Muscle layer of duodenum (tissue), 2 donors: ENCODE measurements at regions not wholly inside any gene's neighbourhood (a gene's known extent, or its start where the extent isn't known, plus 50 kb on each side); places are given as distances from the start of the nearest gene placed in this dataset.
A peak's percentile ranks its signal among the peaks of the same experiment; 100 is the strongest.

Experiments
- H3K27ac ChIP-seq: one replicate; pipeline ENCODE4 v1.7.0; 2013; ENCODE audit warnings: mild to moderate bottlenecking, low read length
- H3K27me3 ChIP-seq: one replicate; pipeline ENCODE4 v1.7.0; 2013; ENCODE audit warnings: low read depth, mild to moderate bottlenecking, control low read depth, low read length
- H3K36me3 ChIP-seq, 2 donors: one replicate each; pipeline ENCODE4 v1.7.0; 2013; ENCODE audit warnings: low read length in 2 of 2, control low read depth in 1 of 2, mild to moderate bottlenecking in 1 of 2; ENCODE audit not compliant: insufficient read depth in 2 of 2, control insufficient read depth in 1 of 2
- H3K4me1 ChIP-seq, 2 donors: one replicate each; pipeline ENCODE4 v1.7.0; 2013; ENCODE audit warnings: low read length in 2 of 2, mild to moderate bottlenecking in 2 of 2, control low read depth in 1 of 2, moderate library complexity in 1 of 2; ENCODE audit not compliant: insufficient read depth in 2 of 2, control insufficient read depth in 1 of 2
- H3K4me3 ChIP-seq, 2 donors: one replicate each; pipeline ENCODE4 v1.7.0; 2013; ENCODE audit warnings: low read length in 2 of 2, low read depth in 1 of 2, mild to moderate bottlenecking in 1 of 2
- H3K9me3 ChIP-seq, 2 donors: one replicate each; pipeline ENCODE4 v1.7.0; 2013; ENCODE audit warnings: low read length in 2 of 2, control low read depth in 1 of 2, mild to moderate bottlenecking in 1 of 2; ENCODE audit not compliant: control insufficient read depth in 1 of 2
- donor health status: healthy.

DNA sequence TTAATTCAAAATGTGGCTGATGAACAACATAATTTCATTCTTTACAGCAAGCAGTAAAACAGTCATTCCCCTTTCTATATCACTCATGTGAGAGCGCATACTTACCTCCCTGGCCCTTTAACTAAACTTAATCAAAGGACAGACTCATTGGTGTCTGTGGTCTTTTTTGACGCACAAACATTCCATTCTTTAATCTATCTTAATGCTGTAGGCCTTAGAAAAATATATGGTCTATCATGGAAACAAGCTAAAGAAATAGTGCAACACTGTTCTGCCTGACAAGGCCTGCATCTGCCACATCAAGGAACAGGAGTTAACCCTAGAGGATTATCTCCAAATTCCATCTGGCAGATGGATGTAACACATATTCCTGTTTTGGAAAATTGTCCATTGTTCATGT, 878.1 kb downstream of the NLGN4Y start:
- H3K4me3 ChIP-seq: no peak overlapping the region
- no peaks in the 10 kb centered on the region for H3K4me1 ChIP-seq
- H3K27me3 ChIP-seq: no peaks in the 10 kb centered on the region
- H3K36me3 ChIP-seq: no peaks in the 10 kb centered on the region
- no peak overlapping the region for H3K27ac ChIP-seq
- no peaks in the 10 kb centered on the region for H3K9me3 ChIP-seq

- H3K27me3 ChIP-seq: no peaks in the 10 kb centered on the region
- no peak overlapping the region for H3K27ac ChIP-seq
- H3K9me3 ChIP-seq: no peaks in the 10 kb centered on the region
- H3K36me3 ChIP-seq: no peaks in the 10 kb centered on the region
- no peaks in the 10 kb centered on the region for H3K4me1 ChIP-seq
- no peak overlapping the region for H3K4me3 ChIP-seq
Measured at GRCh38 chrY:15404551-15404950, 880.2 kb downstream of the NLGN4Y start.

- no peaks in the 10 kb centered on the region for H3K9me3 ChIP-seq
- H3K36me3 ChIP-seq: no peaks in the 10 kb centered on the region
- H3K4me1 ChIP-seq: no peaks in the 10 kb centered on the region
- H3K4me3 ChIP-seq: no peak overlapping the region
- H3K27ac ChIP-seq: no peak overlapping the region
- no peaks in the 10 kb centered on the region for H3K27me3 ChIP-seq
Measured at GRCh38 chrY:15415165-15415564, 890.8 kb downstream of the NLGN4Y start.

DNA sequence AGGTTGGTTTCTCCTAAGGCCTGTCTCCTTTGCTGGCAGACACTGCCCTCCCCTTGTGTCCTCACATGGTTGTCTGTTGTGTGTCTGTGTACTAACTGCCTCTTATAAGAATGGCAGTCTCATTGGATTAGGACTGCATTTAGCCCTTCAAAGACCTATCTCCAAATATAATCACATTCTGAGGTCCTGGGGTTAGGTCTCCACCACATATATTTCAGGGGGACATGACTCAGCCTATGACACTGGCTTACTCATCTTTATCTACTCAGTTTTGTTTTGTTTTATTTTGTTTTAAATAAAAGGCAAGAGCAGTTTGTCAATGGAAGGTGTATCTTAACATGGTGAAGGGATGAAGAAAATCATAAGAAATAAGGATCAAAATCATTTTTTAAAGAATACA, 894.3 kb downstream of the NLGN4Y start:
- Histone ChIP-seq H3K27ac (no peak overlapping the region), H3K4me3 (no peak overlapping the region), H3K4me1 (no peaks in the 10 kb centered on the region), H3K36me3 (no peaks in the 10 kb centered on the region), H3K9me3 (no peaks in the 10 kb centered on the region), H3K27me3 (no peaks in the 10 kb centered on the region)

- H3K4me3 ChIP-seq: peak overlapping the region; percentile 60 to 73
- H3K36me3 ChIP-seq: no peaks in the 10 kb centered on the region
- no peaks in the 10 kb centered on the region for H3K9me3 ChIP-seq
- H3K27ac ChIP-seq: peak overlapping the region; percentile 84
- no peaks in the 10 kb centered on the region for H3K27me3 ChIP-seq
- H3K4me1 ChIP-seq: peaks cover 0 to 8% of the 10 kb centered on the region in 2 donors
Measured at GRCh38 chrY:15424665-15425132, 900.4 kb downstream of the NLGN4Y start.

GRCh38 chrY:15440021-15440695, 915.8 kb downstream of the NLGN4Y start:
- no peaks in the 10 kb centered on the region for H3K36me3 ChIP-seq
- H3K27ac ChIP-seq: no peak overlapping the region
- no peak overlapping the region for H3K4me3 ChIP-seq
- no peaks in the 10 kb centered on the region for H3K27me3 ChIP-seq
- no peaks in the 10 kb centered on the region for H3K4me1 ChIP-seq
- no peaks in the 10 kb centered on the region for H3K9me3 ChIP-seq

DNA sequence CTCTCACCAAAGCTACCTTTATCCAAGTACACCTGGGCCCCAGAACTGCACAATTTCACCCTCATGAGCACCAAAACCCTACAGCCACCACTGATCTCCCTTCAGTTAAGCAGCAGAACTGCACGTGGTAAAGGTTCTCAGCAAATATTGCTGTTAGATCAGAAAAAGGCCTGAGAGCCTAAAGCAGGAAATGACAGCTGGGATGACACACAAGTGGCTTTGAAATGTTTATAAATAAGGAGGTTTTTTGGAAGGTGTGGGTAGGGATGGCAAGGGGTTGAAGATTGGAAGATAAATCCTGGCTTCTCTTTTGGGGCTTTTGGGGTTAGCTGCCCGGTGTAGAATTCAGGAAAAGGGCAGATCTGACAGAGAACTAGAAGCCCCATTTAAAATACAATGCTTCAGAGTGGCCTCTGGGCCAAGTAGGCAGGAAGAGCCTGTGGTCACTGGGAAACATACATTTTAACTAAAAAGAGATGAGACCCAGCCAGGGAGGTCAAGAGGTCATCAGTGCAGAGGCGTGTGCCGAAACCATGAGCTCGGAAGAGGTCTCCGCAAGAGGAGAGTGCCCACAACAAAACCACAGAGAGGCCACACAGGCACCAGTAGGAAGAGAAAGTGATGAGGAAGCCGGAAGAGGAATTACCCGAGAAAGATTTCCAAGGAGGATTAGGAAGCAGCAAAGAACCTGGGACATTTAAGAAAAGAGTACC, 916.5 kb downstream of the NLGN4Y start:
- no peaks in the 10 kb centered on the region for H3K27me3 ChIP-seq
- H3K4me3 ChIP-seq: no peak overlapping the region
- no peaks in the 10 kb centered on the region for H3K9me3 ChIP-seq
- H3K27ac ChIP-seq: no peak overlapping the region
- no peaks in the 10 kb centered on the region for H3K36me3 ChIP-seq
- no peaks in the 10 kb centered on the region for H3K4me1 ChIP-seq

- Histone ChIP-seq H3K27ac (no peak overlapping the region), H3K4me3 (no peak overlapping the region), H3K27me3 (no peaks in the 10 kb centered on the region), H3K4me1 (no peaks in the 10 kb centered on the region), H3K36me3 (no peaks in the 10 kb centered on the region), H3K9me3 (no peaks in the 10 kb centered on the region)
Measured at GRCh38 chrY:15441878-15442277, 917.5 kb downstream of the NLGN4Y start.

DNA sequence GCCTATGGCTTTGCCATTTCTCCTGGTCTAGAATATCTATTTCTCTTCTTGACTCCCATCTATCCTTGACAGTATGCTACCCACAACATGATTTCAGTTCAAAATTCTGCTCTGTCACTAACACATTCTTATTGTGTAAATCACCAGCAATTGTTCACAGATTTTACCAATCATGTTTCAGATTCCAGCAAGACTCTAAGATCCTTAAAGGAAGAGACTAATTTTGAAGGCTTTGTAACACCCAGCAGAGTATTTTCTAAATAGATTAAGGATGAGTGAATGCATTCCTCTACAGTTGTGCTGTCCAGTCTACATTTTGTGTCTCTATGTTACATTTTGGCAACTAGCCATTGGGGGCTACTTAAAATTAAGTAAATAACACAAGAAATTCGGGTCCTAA, 921.5 kb downstream of the NLGN4Y start:
- Histone ChIP-seq H3K36me3 (no peaks in the 10 kb centered on the region), H3K27ac (no peak overlapping the region), H3K4me1 (no peaks in the 10 kb centered on the region), H3K27me3 (no peaks in the 10 kb centered on the region), H3K4me3 (no peak overlapping the region), H3K9me3 (no peaks in the 10 kb centered on the region)

- H3K27me3 ChIP-seq: no peaks in the 10 kb centered on the region
- H3K4me1 ChIP-seq: no peaks in the 10 kb centered on the region
- no peaks in the 10 kb centered on the region for H3K36me3 ChIP-seq
- no peaks in the 10 kb centered on the region for H3K9me3 ChIP-seq
- H3K4me3 ChIP-seq: no peak overlapping the region
- no peak overlapping the region for H3K27ac ChIP-seq
Measured at GRCh38 chrY:15446861-15447260, 922.5 kb downstream of the NLGN4Y start.

GRCh38 chrY:15447959-15448358, 923.6 kb downstream of the NLGN4Y start:
- Histone ChIP-seq H3K27ac (no peak overlapping the region), H3K27me3 (no peaks in the 10 kb centered on the region), H3K4me1 (no peaks in the 10 kb centered on the region), H3K4me3 (no peak overlapping the region), H3K36me3 (no peaks in the 10 kb centered on the region), H3K9me3 (no peaks in the 10 kb centered on the region)
